GM12892 (cell line): ENCODE measurements at regions not wholly inside any gene's neighbourhood (a gene's known extent, or its start where the extent isn't known, plus 50 kb on each side); places are given as distances from the start of the nearest gene placed in this dataset.

Experiments used
- POLR2A ChIP-seq: IDR thresholded peaks from 2 replicates; pipeline ENCODE4 v1.6.1; 2011; ENCODE audit warnings: low read depth, low read length, control low read depth
- POLR2AphosphoS5 ChIP-seq: IDR thresholded peaks from 2 replicates; pipeline ENCODE4 v1.6.1; 2011; ENCODE audit warnings: low read depth, low read length, control low read depth
- TAF1 ChIP-seq: IDR thresholded peaks from 2 replicates; pipeline ENCODE4 v1.6.1; 2011; ENCODE audit warnings: low read depth, mild to moderate bottlenecking, control low read depth, low read length, borderline replicate concordance

GRCh38 chr7:51645255-51645654 lies 328.6 kb upstream of the COBL start:
- TF ChIP-seq POLR2A (no peak), POLR2AphosphoS5 (no peak), TAF1 (no peak)
